HG03066 (cell line): ENCODE measurements at regions not wholly inside any gene's neighbourhood (a gene's known extent, or its start where the extent isn't known, plus 50 kb on each side); places are given as distances from the start of the nearest gene placed in this dataset.

Experiments used
- ATAC-seq: cut with Tn5 transposase; IDR thresholded peaks from one replicate; pipeline ENCODE4 v1.9.1; 2021; ENCODE audit warnings: low read depth; ENCODE audit not compliant: unreplicated experiment

GRCh38 chr10:57807906-57808305, 459.8 kb downstream of the IPMK start:
- no peak for ATAC-seq

- ATAC-seq: no peak
Observed at GRCh38 chr10:57806675-57807074, 461.0 kb downstream of the IPMK start.

- no peak for ATAC-seq
Observed at GRCh38 chr10:57799625-57800024, 468.1 kb downstream of the IPMK start.

GRCh38 chr10:57798830-57799229, 468.9 kb downstream of the IPMK start:
- no peak for ATAC-seq

GRCh38 chr10:57791546-57791945, 476.1 kb downstream of the IPMK start:
- no peak for ATAC-seq

GRCh38 chr10:57790703-57791102, 477.0 kb downstream of the IPMK start:
- no peak for ATAC-seq

GRCh38 chr10:57788117-57788516, 479.6 kb downstream of the IPMK start:
- ATAC-seq: no peak

GRCh38 chr10:57786850-57787750, 480.6 kb downstream of the IPMK start:
- ATAC-seq: no peak

- no peak for ATAC-seq
Observed at GRCh38 chr10:57786331-57786730, 481.4 kb downstream of the IPMK start.

- no peak for ATAC-seq
Observed at GRCh38 chr10:57785546-57785945, 482.1 kb downstream of the IPMK start.

GRCh38 chr10:57785068-57785467, 482.6 kb downstream of the IPMK start:
- no peak for ATAC-seq

GRCh38 chr10:57776688-57777432, 490.8 kb downstream of the IPMK start:
- no peak for ATAC-seq

GRCh38 chr10:57775250-57775649, 492.4 kb downstream of the IPMK start:
- ATAC-seq: no peak

- no peak for ATAC-seq
Observed at GRCh38 chr10:57769298-57769697, 498.4 kb downstream of the IPMK start.

GRCh38 chr10:57759777-57760176, 507.9 kb downstream of the IPMK start:
- ATAC-seq: no peak

GRCh38 chr10:57754803-57755202, 512.9 kb downstream of the IPMK start:
- no peak for ATAC-seq

GRCh38 chr10:57743711-57744110, 524.0 kb downstream of the IPMK start:
- ATAC-seq: no peak

GRCh38 chr10:57741751-57742150, 525.9 kb downstream of the IPMK start:
- no peak for ATAC-seq

GRCh38 chr10:57723305-57723704, 544.4 kb downstream of the IPMK start:
- ATAC-seq: no peak

GRCh38 chr10:57716884-57717283, 550.8 kb downstream of the IPMK start:
- no peak for ATAC-seq

GRCh38 chr10:57715233-57715632, 552.5 kb downstream of the IPMK start:
- no peak for ATAC-seq

- no peak for ATAC-seq
Observed at GRCh38 chr10:57707300-57707658, 560.4 kb downstream of the IPMK start.
